ENCODE measurements at regions not wholly inside any gene's neighbourhood (a gene's known extent, or its start where the extent isn't known, plus 50 kb on each side); places are given as distances from the start of the nearest gene placed in this dataset.

GRCh38 chr18:39960550-39960949, 1994.5 kb upstream of the PIK3C3 start:
- no peak overlapping the region for H3K27ac ChIP-seq (ENCODE audit: control insufficient read depth, insufficient read depth)
- H3K9ac ChIP-seq (ENCODE audit: control insufficient read depth, insufficient read depth, low read length): no peak overlapping the region
- FAIRE-seq: no peak
- ChIA-PET POLR2A (no interaction called here), RAD21 (ENCODE audit: unreplicated experiment) (no interaction called here), SMC1A (ENCODE audit: uncharacterized antibody, unreplicated experiment) (no interaction called here), CTCF (interaction anchor here (1.2 kb wide), 1 partner anchor 14 kb away, joined by 3 read pairs; no protein-coding TSS in a partner anchor)
- ATAC-seq: no peak
- H3K9me3 ChIP-seq (replicated peaks; ENCODE audit: control insufficient read depth, insufficient read depth, low read length): no peaks in the 10 kb centered on the region
- H3K4me2 ChIP-seq (ENCODE audit: control insufficient read depth, insufficient read depth): no peak overlapping the region
- no peaks in the 10 kb centered on the region for H3K27me3 ChIP-seq (replicated peaks in 1 of 2; ENCODE audit: control insufficient read depth in 2 of 2, insufficient read depth in 2 of 2, low read length in 1 of 2)
- intact Hi-C loops (cut with micrococcal nuclease; ENCODE audit: unreplicated experiment): no loop called here
- DNase-seq (ENCODE audit: low read depth, low spot score): no peak
- no peaks in the 10 kb centered on the region for H3K79me2 ChIP-seq (ENCODE audit: control insufficient read depth, insufficient read depth, low read length)
- TF ChIP-seq LARP7 (IDR thresholded peaks at IDR 0.05) (no peak), CREM (IDR thresholded peaks at IDR 0.05; ENCODE audit: low read depth) (no peak), EED (IDR thresholded peaks at IDR 0.05; ENCODE audit: low read depth) (no peak), ZNF592 (IDR thresholded peaks at IDR 0.05) (no peak)
- H2AFZ ChIP-seq (ENCODE audit: control insufficient read depth, low read depth, low read length): no peak overlapping the region
- no peaks in the 10 kb centered on the region for H3K36me3 ChIP-seq (ENCODE audit: control insufficient read depth in 2 of 2, insufficient read depth in 2 of 2, low read length in 1 of 2)
- H3K4me3 ChIP-seq: no peak overlapping the region
- in situ Hi-C loops (cut with MboI): no loop called here
- H4K20me1 ChIP-seq (ENCODE audit: control insufficient read depth, insufficient read depth): no peaks in the 10 kb centered on the region
- no TSS peak for BruUV-seq (replicated peaks)
- 47% methylated on average over 1 of the region's 1 CpG for WGBS (ENCODE audit: insufficient coverage, insufficient replicate concordance, low lambda C conversion rate, missing lambda C conversion rate)
- no peaks in the 10 kb centered on the region for H3K4me1 ChIP-seq (ENCODE audit: control insufficient read depth, insufficient read depth, low read length)

GRCh38 chr18:39959839-39960238, 1995.2 kb upstream of the PIK3C3 start:
- Histone ChIP-seq H3K27ac (ENCODE audit: control insufficient read depth, insufficient read depth) (no peak overlapping the region), H3K27me3 (replicated peaks in 1 of 2; ENCODE audit: control insufficient read depth in 2 of 2, insufficient read depth in 2 of 2, low read length in 1 of 2) (no peaks in the 10 kb centered on the region), H2AFZ (ENCODE audit: control insufficient read depth, low read depth, low read length) (no peak overlapping the region), H3K36me3 (ENCODE audit: control insufficient read depth in 2 of 2, insufficient read depth in 2 of 2, low read length in 1 of 2) (no peaks in the 10 kb centered on the region), H3K4me2 (ENCODE audit: control insufficient read depth, insufficient read depth) (no peak overlapping the region), H3K9me3 (replicated peaks; ENCODE audit: control insufficient read depth, insufficient read depth, low read length) (no peaks in the 10 kb centered on the region), H3K4me1 (ENCODE audit: control insufficient read depth, insufficient read depth, low read length) (no peaks in the 10 kb centered on the region), H3K9ac (ENCODE audit: control insufficient read depth, insufficient read depth, low read length) (no peak overlapping the region), H3K4me3 (no peak overlapping the region), H4K20me1 (ENCODE audit: control insufficient read depth, insufficient read depth) (no peaks in the 10 kb centered on the region), H3K79me2 (ENCODE audit: control insufficient read depth, insufficient read depth, low read length) (no peaks in the 10 kb centered on the region)
- no peak for FAIRE-seq
- BruUV-seq (replicated peaks): no TSS peak
- ChIA-PET CTCF (interaction anchor here (1.2 kb wide), 1 partner anchor 13 kb away, joined by 3 read pairs; no protein-coding TSS in a partner anchor), SMC1A (ENCODE audit: uncharacterized antibody, unreplicated experiment) (interaction anchor here (0.5 kb wide), 1 partner anchor 334 kb away, joined by 3 read pairs; no protein-coding TSS in a partner anchor), POLR2A (no interaction called here), RAD21 (ENCODE audit: unreplicated experiment) (no interaction called here)
- no peak for DNase-seq (ENCODE audit: low read depth, low spot score)
- in situ Hi-C loops (cut with MboI) (no loop called here), intact Hi-C loops (cut with micrococcal nuclease; ENCODE audit: unreplicated experiment) (no loop called here)
- 0% methylated on average over 2 of the region's 2 CpGs for WGBS (ENCODE audit: insufficient coverage, insufficient replicate concordance, low lambda C conversion rate, missing lambda C conversion rate)
- ATAC-seq: no peak
- TF ChIP-seq, protein P1, sequence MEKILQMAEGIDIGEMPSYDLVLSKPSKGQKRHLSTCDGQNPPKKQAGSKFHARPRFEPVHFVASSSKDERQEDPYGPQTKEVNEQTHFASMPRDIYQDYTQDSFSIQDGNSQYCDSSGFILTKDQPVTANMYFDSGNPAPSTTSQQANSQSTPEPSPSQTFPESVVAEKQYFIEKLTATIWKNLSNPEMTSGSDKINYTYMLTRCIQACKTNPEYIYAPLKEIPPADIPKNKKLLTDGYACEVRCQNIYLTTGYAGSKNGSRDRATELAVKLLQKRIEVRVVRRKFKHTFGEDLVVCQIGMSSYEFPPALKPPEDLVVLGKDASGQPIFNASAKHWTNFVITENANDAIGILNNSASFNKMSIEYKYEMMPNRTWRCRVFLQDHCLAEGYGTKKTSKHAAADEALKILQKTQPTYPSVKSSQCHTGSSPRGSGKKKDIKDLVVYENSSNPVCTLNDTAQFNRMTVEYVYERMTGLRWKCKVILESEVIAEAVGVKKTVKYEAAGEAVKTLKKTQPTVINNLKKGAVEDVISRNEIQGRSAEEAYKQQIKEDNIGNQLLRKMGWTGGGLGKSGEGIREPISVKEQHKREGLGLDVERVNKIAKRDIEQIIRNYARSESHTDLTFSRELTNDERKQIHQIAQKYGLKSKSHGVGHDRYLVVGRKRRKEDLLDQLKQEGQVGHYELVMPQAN (conservative IDR thresholded peaks at IDR 0.05): no peak
- TF ChIP-seq, protein P2, sequence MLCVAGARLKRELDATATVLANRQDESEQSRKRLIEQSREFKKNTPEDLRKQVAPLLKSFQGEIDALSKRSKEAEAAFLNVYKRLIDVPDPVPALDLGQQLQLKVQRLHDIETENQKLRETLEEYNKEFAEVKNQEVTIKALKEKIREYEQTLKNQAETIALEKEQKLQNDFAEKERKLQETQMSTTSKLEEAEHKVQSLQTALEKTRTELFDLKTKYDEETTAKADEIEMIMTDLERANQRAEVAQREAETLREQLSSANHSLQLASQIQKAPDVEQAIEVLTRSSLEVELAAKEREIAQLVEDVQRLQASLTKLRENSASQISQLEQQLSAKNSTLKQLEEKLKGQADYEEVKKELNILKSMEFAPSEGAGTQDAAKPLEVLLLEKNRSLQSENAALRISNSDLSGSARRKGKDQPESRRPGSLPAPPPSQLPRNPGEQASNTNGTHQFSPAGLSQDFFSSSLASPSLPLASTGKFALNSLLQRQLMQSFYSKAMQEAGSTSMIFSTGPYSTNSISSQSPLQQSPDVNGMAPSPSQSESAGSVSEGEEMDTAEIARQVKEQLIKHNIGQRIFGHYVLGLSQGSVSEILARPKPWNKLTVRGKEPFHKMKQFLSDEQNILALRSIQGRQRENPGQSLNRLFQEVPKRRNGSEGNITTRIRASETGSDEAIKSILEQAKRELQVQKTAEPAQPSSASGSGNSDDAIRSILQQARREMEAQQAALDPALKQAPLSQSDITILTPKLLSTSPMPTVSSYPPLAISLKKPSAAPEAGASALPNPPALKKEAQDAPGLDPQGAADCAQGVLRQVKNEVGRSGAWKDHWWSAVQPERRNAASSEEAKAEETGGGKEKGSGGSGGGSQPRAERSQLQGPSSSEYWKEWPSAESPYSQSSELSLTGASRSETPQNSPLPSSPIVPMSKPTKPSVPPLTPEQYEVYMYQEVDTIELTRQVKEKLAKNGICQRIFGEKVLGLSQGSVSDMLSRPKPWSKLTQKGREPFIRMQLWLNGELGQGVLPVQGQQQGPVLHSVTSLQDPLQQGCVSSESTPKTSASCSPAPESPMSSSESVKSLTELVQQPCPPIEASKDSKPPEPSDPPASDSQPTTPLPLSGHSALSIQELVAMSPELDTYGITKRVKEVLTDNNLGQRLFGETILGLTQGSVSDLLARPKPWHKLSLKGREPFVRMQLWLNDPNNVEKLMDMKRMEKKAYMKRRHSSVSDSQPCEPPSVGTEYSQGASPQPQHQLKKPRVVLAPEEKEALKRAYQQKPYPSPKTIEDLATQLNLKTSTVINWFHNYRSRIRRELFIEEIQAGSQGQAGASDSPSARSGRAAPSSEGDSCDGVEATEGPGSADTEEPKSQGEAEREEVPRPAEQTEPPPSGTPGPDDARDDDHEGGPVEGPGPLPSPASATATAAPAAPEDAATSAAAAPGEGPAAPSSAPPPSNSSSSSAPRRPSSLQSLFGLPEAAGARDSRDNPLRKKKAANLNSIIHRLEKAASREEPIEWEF (IDR thresholded peaks at IDR 0.05; ENCODE audit: insufficient replicate concordance, low read depth, low read length): no peak
- TF ChIP-seq SREBF2 (IDR thresholded peaks at IDR 0.05; ENCODE audit: low read length): no peak

Measured in GM12878 (cell line).